Activated CD4-positive, alpha-beta T cell treated with anti-CD3 and anti-CD28 coated beads, Interleukin-2, amount 10 ng/mL, durations not matched to agents 24 days and 14 days (primary cell): ENCODE measurements at regions not wholly inside any gene's neighbourhood (a gene's known extent, or its start where the extent isn't known, plus 50 kb on each side); places are given as distances from the start of the nearest gene placed in this dataset.
"Not testable (repeated sequence)": the region's sequence is repeated elsewhere in the genome, so short reads cannot be mapped to it uniquely, and the experiment has no call there.

Source experiments
- DNase-seq: peaks from one replicate; pipeline ENCODE4 v3.0.0; 2022
- H3K27ac Mint-ChIP-seq: one replicate; pipeline ENCODE4 v1.8.0; 2022; ENCODE audit warnings: mild to moderate bottlenecking, mixed read lengths
- H3K27me3 Mint-ChIP-seq: one replicate; pipeline ENCODE4 v1.8.0; 2022; ENCODE audit warnings: mixed read lengths
- H3K36me3 Mint-ChIP-seq: one replicate; pipeline ENCODE4 v1.8.0; 2022; ENCODE audit warnings: low read depth, mild to moderate bottlenecking, mixed read lengths
- H3K4me1 Mint-ChIP-seq: one replicate; pipeline ENCODE4 v1.8.0; 2021; ENCODE audit warnings: mixed read lengths
- H3K4me3 Mint-ChIP-seq: one replicate; pipeline ENCODE4 v1.8.0; 2022; ENCODE audit warnings: mild to moderate bottlenecking, moderate library complexity, mixed read lengths
- H3K9me3 Mint-ChIP-seq: one replicate; pipeline ENCODE4 v1.8.0; 2021; ENCODE audit warnings: mixed read lengths
- intact Hi-C: fragments of 100-400 bp; cut with micrococcal nuclease; formaldehyde crosslinking; loops from one replicate; pipeline ENCODE4 v1.15.1; 2023

DNA sequence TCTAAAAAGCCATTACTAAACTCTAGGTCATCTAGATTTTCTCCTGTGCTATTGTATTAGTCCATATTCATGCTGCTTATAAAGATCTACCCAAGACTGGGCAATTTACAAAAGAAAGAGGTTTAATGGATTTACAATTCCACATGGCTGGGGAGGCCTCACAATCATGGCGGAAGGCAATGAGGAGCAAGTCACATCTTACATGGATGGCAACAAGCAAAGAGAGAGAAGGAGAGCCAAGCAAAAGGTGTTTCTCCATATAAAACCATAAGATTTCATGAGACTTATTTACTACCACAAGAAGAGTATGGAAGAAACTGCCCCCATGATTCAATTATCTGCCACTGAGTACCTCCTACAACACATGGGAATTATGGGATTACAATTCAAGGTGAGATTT is 69.6 kb upstream of the CCDC6 start:
- DNase-seq, result peak; percentile 16
- H3K36me3 Mint-ChIP-seq, H3K27me3 Mint-ChIP-seq, H3K4me1 Mint-ChIP-seq, H3K4me3 Mint-ChIP-seq, H3K27ac Mint-ChIP-seq, intact Hi-C loops: not testable (repeated sequence)
- peaks cover 16% of the 10 kb centered on the region for H3K9me3 Mint-ChIP-seq

DNA sequence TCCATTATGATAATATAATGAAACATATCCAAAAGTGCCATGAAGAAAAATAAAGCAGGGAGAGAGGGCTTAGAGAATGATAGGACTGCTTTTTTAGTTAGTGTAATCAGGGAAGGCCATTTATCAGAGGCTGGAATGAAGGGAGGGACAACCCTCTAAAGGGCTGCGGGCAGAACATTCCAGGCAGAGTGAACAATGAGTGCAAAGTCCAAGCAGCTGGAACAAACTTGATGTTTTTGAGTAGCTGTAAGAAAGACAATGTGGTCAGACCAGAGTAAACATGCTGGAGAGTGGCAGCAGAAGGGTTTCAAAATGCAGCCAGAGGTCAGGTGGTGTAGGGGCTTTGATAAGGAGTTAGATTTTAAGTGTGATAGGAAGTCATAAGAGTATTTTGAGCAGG is 65.6 kb upstream of the CCDC6 start:
- H3K36me3 Mint-ChIP-seq, result no peaks in the 10 kb centered on the region
- DNase-seq, result no peak
- H3K4me3 Mint-ChIP-seq, result no peak overlapping the region
- no peak overlapping the region for H3K27ac Mint-ChIP-seq
- intact Hi-C loops, result no loop called here
- H3K27me3 Mint-ChIP-seq, result no peaks in the 10 kb centered on the region
- H3K4me1 Mint-ChIP-seq, result no peaks in the 10 kb centered on the region
- peaks cover 6% of the 10 kb centered on the region for H3K9me3 Mint-ChIP-seq

DNA sequence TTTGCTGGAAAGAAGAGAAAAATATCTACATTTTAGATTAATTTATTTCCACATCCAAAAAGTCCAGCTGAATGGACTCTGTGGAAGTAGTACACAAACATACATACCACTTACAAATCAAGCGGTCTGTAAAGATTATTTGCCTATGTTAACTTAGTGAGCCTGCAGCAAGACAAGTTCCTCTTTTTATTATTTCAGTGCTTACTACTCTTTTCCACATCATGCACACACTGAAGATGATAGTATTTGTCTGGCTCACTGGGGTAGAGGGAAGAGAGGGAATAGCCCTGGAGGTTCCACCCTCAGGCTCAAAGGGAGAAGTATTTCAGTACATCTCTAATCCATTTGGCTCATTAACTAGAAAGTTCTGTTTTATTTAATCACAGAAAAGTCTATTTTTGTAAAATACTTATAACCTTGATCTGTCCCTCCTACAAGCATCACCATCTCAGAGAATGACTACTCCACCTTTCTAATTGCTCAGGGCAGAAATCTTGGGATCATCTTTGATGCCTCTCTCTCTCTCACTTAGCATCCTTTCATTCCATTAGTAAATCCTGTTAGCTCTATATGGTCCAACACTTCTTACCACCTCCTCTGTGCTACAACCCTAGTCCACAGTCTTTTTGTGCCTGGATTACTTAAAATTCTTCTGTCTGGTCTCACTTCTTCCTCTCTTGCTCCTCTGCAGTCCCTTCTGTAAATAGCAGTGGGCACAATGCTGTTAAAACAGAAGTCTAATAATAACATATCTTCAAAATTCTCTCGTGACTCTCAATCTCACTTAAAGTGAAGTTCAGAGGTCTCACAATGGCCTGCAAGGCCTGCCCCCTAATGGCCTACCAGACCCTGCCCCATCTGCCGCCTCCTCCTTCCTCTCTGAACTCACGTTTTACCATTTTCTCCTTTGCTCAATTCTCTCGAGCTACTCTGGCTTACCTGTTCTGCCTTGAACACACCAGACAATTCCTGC is 64.3 kb upstream of the CCDC6 start:
- Mint-ChIP-seq H3K9me3 (peaks cover 1% of the 10 kb centered on the region), H3K27me3 (no peaks in the 10 kb centered on the region), H3K4me3 (no peak overlapping the region), H3K4me1 (no peaks in the 10 kb centered on the region), H3K27ac (no peak overlapping the region), H3K36me3 (no peaks in the 10 kb centered on the region)
- intact Hi-C loops, result no loop called here
- DNase-seq, result no peak

DNA sequence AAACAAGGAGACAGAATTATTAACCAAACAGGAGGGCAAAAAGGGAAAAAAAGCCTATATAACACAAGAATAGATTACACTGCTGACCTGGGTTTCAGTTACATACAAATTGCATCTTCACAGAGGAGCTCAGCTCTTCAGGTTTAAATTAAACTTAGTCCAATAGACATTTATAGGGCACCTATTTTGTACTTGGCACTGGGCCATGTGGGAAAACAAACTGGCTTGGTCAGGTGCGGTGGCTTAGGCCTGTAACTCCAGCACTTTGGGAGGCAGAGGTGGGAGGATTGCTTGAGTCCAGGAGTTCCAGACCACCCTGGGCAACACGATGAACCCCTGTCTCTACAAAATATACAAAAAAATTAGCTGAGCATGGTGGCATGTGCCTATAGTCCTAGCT is 62.3 kb upstream of the CCDC6 start:
- no peaks in the 10 kb centered on the region for H3K9me3 Mint-ChIP-seq
- H3K27me3 Mint-ChIP-seq, result no peaks in the 10 kb centered on the region
- H3K4me3 Mint-ChIP-seq, result no peak overlapping the region
- no peaks in the 10 kb centered on the region for H3K4me1 Mint-ChIP-seq
- DNase-seq, result no peak
- H3K27ac Mint-ChIP-seq, result no peak overlapping the region
- intact Hi-C loops, result no loop called here
- H3K36me3 Mint-ChIP-seq, result no peaks in the 10 kb centered on the region

DNA sequence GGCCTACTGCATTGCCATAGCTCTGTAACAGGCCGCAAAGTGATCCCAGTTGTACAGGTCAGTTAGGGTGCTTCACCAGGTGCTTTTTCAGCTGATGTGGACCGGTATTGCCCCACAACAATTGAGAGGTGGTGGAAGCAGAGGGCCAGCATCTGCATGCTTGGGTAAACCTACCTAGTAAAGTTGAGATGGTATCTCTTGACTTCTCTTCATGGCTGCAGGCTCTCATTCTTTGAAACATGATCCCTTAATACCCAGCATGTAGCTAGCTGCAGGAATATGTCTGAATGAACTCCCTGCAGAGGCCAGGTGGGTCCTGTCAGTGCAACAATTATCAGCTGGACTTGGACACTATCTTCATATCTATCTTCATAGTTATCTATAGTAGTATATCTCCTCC is 60.7 kb upstream of the CCDC6 start:
- H3K4me1 Mint-ChIP-seq, result no peaks in the 10 kb centered on the region
- intact Hi-C loops, result no loop called here
- no peaks in the 10 kb centered on the region for H3K36me3 Mint-ChIP-seq
- H3K27ac Mint-ChIP-seq, result no peak overlapping the region
- H3K9me3 Mint-ChIP-seq, result no peaks in the 10 kb centered on the region
- no peak for DNase-seq
- no peak overlapping the region for H3K4me3 Mint-ChIP-seq
- H3K27me3 Mint-ChIP-seq, result no peaks in the 10 kb centered on the region

DNA sequence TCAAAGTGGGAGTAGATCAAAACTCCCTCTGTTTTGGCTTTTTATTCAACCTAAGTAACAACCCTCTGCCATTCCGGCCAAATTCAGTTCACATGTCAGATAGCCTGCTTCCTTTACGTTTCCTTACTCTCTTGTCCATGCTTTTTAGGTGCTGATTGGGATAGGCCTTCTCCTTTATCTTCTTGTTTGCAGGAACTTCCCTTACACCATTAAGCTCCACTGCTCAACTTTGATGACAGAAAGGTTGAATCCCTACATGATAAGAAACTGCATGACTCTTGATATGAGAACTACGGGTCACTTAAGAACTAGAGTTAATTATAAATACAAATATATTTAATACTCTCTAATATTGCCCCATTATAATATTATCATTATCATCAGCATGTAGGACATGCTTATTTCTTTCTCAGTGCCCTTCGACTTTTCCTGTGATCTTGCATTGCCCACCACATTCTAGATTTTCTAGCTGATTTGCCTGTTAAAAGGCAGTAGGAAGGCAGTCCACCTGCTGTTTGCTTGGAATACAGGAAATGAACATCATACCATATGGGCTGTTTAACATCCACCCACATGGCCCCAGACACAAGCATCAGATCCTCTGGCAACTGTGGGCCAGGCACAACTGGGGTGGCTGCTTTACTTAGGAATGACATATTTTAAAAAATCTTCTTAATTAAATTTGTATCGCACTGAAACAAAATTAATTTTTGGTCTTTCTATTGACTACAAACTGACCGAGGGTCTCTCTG is 59.7 kb upstream of the CCDC6 start:
- no peak for DNase-seq
- no peak overlapping the region for H3K27ac Mint-ChIP-seq
- no peaks in the 10 kb centered on the region for H3K36me3 Mint-ChIP-seq
- H3K27me3 Mint-ChIP-seq, result no peaks in the 10 kb centered on the region
- no peaks in the 10 kb centered on the region for H3K9me3 Mint-ChIP-seq
- H3K4me1 Mint-ChIP-seq, result no peaks in the 10 kb centered on the region
- no peak overlapping the region for H3K4me3 Mint-ChIP-seq
- intact Hi-C loops, result no loop called here

DNA sequence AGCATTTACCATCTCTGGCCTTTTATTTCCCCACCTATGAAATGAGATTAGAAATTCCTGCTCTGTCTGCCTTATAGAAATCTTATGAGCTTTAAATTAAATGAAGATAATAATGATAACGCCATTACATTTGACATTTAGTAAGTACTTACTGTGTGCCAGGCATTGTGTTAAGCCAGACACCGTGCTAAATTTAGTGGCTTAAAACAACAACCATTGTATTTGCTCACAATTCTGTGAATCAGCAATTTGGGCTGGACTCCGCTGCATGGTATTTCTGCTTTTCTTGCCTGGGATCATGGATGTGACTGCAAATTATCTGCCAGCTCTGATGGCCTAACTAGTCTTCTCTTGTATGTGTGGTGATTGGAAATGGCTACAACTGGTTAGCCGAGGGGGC is 56.4 kb upstream of the CCDC6 start:
- intact Hi-C loops, result no loop called here
- Mint-ChIP-seq H3K4me3 (no peak overlapping the region), H3K36me3 (no peaks in the 10 kb centered on the region), H3K27me3 (peaks cover 15% of the 10 kb centered on the region), H3K9me3 (no peaks in the 10 kb centered on the region), H3K27ac (no peak overlapping the region), H3K4me1 (no peaks in the 10 kb centered on the region)
- DNase-seq, result no peak

DNA sequence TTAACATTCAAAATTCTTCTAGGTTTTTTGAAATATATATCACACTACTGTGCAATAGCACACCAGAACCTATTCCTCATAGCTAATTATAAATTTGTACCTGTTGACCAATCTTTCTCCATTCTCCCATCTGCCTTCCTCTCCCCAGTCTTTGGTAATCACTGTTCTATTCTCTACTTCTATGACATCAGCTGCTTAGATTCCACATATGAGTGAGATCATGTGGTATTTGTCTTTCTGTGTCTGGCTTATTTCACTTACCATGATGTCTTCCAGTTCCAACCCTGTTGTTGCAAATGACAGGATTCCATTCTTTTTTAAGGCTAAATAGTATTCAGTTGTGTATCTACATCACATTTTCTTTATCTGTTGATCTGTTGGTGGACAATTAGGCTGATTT is 54.4 kb upstream of the CCDC6 start:
- Mint-ChIP-seq H3K27ac (no peak overlapping the region), H3K36me3 (no peaks in the 10 kb centered on the region), H3K9me3 (no peaks in the 10 kb centered on the region), H3K27me3 (peaks cover 15% of the 10 kb centered on the region), H3K4me1 (no peaks in the 10 kb centered on the region), H3K4me3 (no peak overlapping the region)
- intact Hi-C loops, result no loop called here
- DNase-seq, result no peak

DNA sequence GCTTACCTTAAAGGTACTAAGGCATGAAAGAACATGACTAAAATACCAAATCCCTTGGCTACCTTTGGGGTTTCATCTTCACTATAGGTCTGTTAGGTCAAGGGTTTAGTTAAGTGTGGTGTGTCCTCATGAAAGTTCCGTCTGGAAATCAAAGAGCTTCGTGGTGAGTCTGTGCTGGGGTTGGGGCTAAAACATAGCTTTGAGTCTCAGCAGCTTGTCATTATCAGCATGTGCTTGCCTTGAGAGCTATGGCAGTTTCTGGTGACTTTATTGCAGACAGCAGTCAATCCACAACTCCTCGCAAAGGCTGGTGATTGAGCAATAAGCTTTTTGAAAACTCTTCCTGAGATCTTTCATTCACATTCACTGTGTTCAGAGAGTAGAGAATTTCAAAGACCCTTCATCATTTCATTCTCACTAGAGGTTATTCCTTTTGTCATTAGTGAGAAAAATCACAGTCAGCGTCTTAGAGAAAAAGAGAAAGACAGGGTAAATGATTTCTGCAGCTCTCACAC is 53.2 kb upstream of the CCDC6 start:
- Mint-ChIP-seq H3K36me3 (no peaks in the 10 kb centered on the region), H3K4me1 (no peaks in the 10 kb centered on the region), H3K9me3 (no peaks in the 10 kb centered on the region), H3K27ac (no peak overlapping the region), H3K27me3 (peaks cover 15% of the 10 kb centered on the region), H3K4me3 (no peak overlapping the region)
- intact Hi-C loops, result no loop called here
- peak; percentile 29 for DNase-seq

DNA sequence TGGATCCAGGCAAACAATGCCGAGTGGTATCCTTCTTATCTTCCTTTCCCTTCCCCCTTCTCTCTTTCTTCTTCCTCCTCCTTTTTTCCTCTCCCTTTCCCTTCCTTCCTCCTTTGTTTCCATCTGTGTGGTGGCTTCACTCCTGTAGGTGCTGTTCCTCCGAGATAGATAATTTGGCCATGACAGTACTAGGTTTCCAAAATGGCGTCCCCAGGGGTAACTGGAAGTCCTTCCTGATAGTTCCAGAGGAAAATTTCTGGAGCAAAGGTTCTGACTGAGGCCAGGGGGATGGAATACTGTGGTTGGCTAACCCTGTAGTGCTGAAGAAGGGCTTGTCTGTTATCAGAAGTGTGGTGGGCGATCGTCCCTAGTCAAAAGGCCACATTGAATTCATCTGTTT is 52.5 kb upstream of the CCDC6 start:
- intact Hi-C loops, result no loop called here
- peak; percentile 18 for DNase-seq
- no peaks in the 10 kb centered on the region for H3K9me3 Mint-ChIP-seq
- H3K4me3 Mint-ChIP-seq, result no peak overlapping the region
- no peaks in the 10 kb centered on the region for H3K36me3 Mint-ChIP-seq
- H3K27me3 Mint-ChIP-seq, result peaks cover 15% of the 10 kb centered on the region
- H3K4me1 Mint-ChIP-seq, result no peaks in the 10 kb centered on the region
- H3K27ac Mint-ChIP-seq, result no peak overlapping the region

DNA sequence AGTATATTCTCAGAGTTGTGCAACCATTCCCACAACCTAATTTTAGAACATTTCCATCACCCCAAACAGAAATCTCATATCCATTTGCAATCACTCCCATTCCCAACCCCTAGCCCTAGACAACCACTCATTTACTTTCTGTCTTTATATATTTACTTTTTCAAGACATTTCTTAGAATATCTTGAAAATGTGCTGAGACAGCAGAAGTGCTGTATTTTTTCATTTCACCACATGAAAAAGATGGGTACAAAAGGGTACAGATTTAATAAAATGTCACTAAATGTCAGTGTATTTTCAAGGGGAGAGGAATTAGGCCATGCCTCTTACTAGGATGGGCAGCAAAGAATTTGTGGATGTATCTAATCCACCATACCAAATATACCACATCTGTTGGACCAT is 51.6 kb upstream of the CCDC6 start:
- Mint-ChIP-seq H3K36me3 (no peaks in the 10 kb centered on the region), H3K4me3 (no peak overlapping the region), H3K27me3 (peaks cover 15% of the 10 kb centered on the region), H3K27ac (no peak overlapping the region), H3K4me1 (no peaks in the 10 kb centered on the region), H3K9me3 (no peaks in the 10 kb centered on the region)
- intact Hi-C loops, result no loop called here
- DNase-seq, result no peak
